ENCODE measurements at regions not wholly inside any gene's neighbourhood (a gene's known extent, or its start where the extent isn't known, plus 50 kb on each side); places are given as distances from the start of the nearest gene placed in this dataset.

- TF ChIP-seq EGR1 (IDR thresholded peaks at IDR 0.05) (no peak), CEBPB (IDR thresholded peaks at IDR 0.05) (no peak), NFIC (IDR thresholded peaks at IDR 0.05) (no peak)
These were observed 59.7 kb downstream of the KCNA1 start for GRCh38 chr12:4969405-4969804.

GRCh38 chr12:4974217-4974616 is 64.5 kb downstream of the KCNA1 start:
- TF ChIP-seq TCF12 (IDR thresholded peaks at IDR 0.05; ENCODE audit: low read depth) = no peak
- TF ChIP-seq USF1 (IDR thresholded peaks at IDR 0.05) = no peak
- TF ChIP-seq YY1 (IDR thresholded peaks at IDR 0.05; ENCODE audit: low read depth) = no peak
- no peak for TF ChIP-seq RAD21 (IDR thresholded peaks at IDR 0.05; ENCODE audit: low read depth)
- TF ChIP-seq TEAD4 (IDR thresholded peaks at IDR 0.05) = no peak
- no peak for TF ChIP-seq TAF1 (IDR thresholded peaks at IDR 0.05; ENCODE audit: low read depth)
- no peak for TF ChIP-seq ZBTB7A (IDR thresholded peaks at IDR 0.05; ENCODE audit: low read depth)
- no peak for TF ChIP-seq EGR1 (IDR thresholded peaks at IDR 0.05)
- TF ChIP-seq NFIC (IDR thresholded peaks at IDR 0.05) = no peak
- TF ChIP-seq CEBPB (IDR thresholded peaks at IDR 0.05) = no peak
- TF ChIP-seq MAX (IDR thresholded peaks at IDR 0.05) = no peak
- TF ChIP-seq FOXM1 (IDR thresholded peaks at IDR 0.05; ENCODE audit: borderline replicate concordance, low read depth) = no peak
- TF ChIP-seq CREB1 (IDR thresholded peaks at IDR 0.05; ENCODE audit: low read depth) = no peak
- TF ChIP-seq EP300 (IDR thresholded peaks at IDR 0.05; ENCODE audit: borderline replicate concordance) = no peak
- TF ChIP-seq REST (IDR thresholded peaks at IDR 0.05; ENCODE audit: low read depth) = no peak

GRCh38 chr12:4975574-4975973 is 65.9 kb downstream of the KCNA1 start:
- TF ChIP-seq CEBPB (IDR thresholded peaks at IDR 0.05) (no peak), TEAD4 (IDR thresholded peaks at IDR 0.05) (no peak), RAD21 (IDR thresholded peaks at IDR 0.05; ENCODE audit: low read depth) (no peak), FOXM1 (IDR thresholded peaks at IDR 0.05; ENCODE audit: borderline replicate concordance, low read depth) (no peak), USF1 (IDR thresholded peaks at IDR 0.05) (no peak), ZBTB7A (IDR thresholded peaks at IDR 0.05; ENCODE audit: low read depth) (no peak), YY1 (IDR thresholded peaks at IDR 0.05; ENCODE audit: low read depth) (no peak)

- TF ChIP-seq TAF1 (IDR thresholded peaks at IDR 0.05; ENCODE audit: low read depth) (no peak), ZBTB7A (IDR thresholded peaks at IDR 0.05; ENCODE audit: low read depth) (no peak), NFIC (IDR thresholded peaks at IDR 0.05) (no peak), MAX (IDR thresholded peaks at IDR 0.05) (no peak), EP300 (IDR thresholded peaks at IDR 0.05; ENCODE audit: borderline replicate concordance) (no peak)
These were observed 66.6 kb upstream of the KCNA5 start for GRCh38 chr12:4977102-4977501.

- no peak for TF ChIP-seq TEAD4 (IDR thresholded peaks at IDR 0.05)
- TF ChIP-seq EGR1 (IDR thresholded peaks at IDR 0.05) = no peak
- TF ChIP-seq REST (IDR thresholded peaks at IDR 0.05; ENCODE audit: low read depth) = no peak
- TF ChIP-seq MAX (IDR thresholded peaks at IDR 0.05) = no peak
- no peak for TF ChIP-seq TAF1 (IDR thresholded peaks at IDR 0.05; ENCODE audit: low read depth)
- TF ChIP-seq USF1 (IDR thresholded peaks at IDR 0.05) = no peak
- TF ChIP-seq YY1 (IDR thresholded peaks at IDR 0.05; ENCODE audit: low read depth) = no peak
- TF ChIP-seq TCF12 (IDR thresholded peaks at IDR 0.05; ENCODE audit: low read depth) = no peak
- TF ChIP-seq NFIC (IDR thresholded peaks at IDR 0.05) = no peak
- no peak for TF ChIP-seq CEBPB (IDR thresholded peaks at IDR 0.05)
- no peak for TF ChIP-seq CREB1 (IDR thresholded peaks at IDR 0.05; ENCODE audit: low read depth)
- no peak for TF ChIP-seq RAD21 (IDR thresholded peaks at IDR 0.05; ENCODE audit: low read depth)
- no peak for TF ChIP-seq ZBTB7A (IDR thresholded peaks at IDR 0.05; ENCODE audit: low read depth)
- TF ChIP-seq FOXM1 (IDR thresholded peaks at IDR 0.05; ENCODE audit: borderline replicate concordance, low read depth) = no peak
These were observed 64.9 kb upstream of the KCNA5 start for GRCh38 chr12:4978737-4979136.

- TF ChIP-seq REST (IDR thresholded peaks at IDR 0.05; ENCODE audit: low read depth) (no peak), CEBPB (IDR thresholded peaks at IDR 0.05) (no peak), ZBTB7A (IDR thresholded peaks at IDR 0.05; ENCODE audit: low read depth) (no peak), EGR1 (IDR thresholded peaks at IDR 0.05) (no peak), USF1 (IDR thresholded peaks at IDR 0.05) (no peak), TAF1 (IDR thresholded peaks at IDR 0.05; ENCODE audit: low read depth) (no peak)
These were observed 63.9 kb upstream of the KCNA5 start for GRCh38 chr12:4979737-4980136.
